H9 (cell line): ENCODE measurements at regions not wholly inside any gene's neighbourhood (a gene's known extent, or its start where the extent isn't known, plus 50 kb on each side); places are given as distances from the start of the nearest gene placed in this dataset.

Source experiments
- DNase-seq: peaks from one replicate; pipeline ENCODE4 v3.0.0-alpha.2; 2017
- H2AFZ ChIP-seq: one replicate; pipeline ENCODE4 v1.6.1; 2013; ENCODE audit warnings: mild to moderate bottlenecking, low read length, control low read depth, moderate library complexity
- H2AK5ac ChIP-seq: 2 replicates; pipeline ENCODE4 v1.6.1; 2013; ENCODE audit warnings: low read length, control low read depth, mixed read lengths; ENCODE audit not compliant: insufficient read length
- H2BK120ac ChIP-seq: one replicate; pipeline ENCODE4 v1.6.1; 2013; ENCODE audit warnings: low read depth, mild to moderate bottlenecking, low read length, control low read depth, inconsistent platforms; ENCODE audit not compliant: poor library complexity, severe bottlenecking
- H2BK12ac ChIP-seq: 2 replicates; pipeline ENCODE4 v1.6.1; 2013; ENCODE audit warnings: low read length, control low read depth, mixed read lengths, low read depth; ENCODE audit not compliant: insufficient read length
- H2BK15ac ChIP-seq: 2 replicates; pipeline ENCODE4 v1.6.1; 2013; ENCODE audit warnings: low read depth, low read length, control low read depth
- H2BK20ac ChIP-seq: one replicate; pipeline ENCODE4 v1.6.1; 2013; ENCODE audit warnings: low read depth, mild to moderate bottlenecking, low read length, control low read depth, inconsistent platforms; ENCODE audit not compliant: poor library complexity, severe bottlenecking
- H2BK5ac ChIP-seq: 2 replicates; pipeline ENCODE4 v1.6.1; 2013; ENCODE audit warnings: low read length, control low read depth, mixed read lengths; ENCODE audit not compliant: insufficient read length
- H3K14ac ChIP-seq: 2 replicates; pipeline ENCODE4 v1.6.1; 2013; ENCODE audit warnings: low read length, control low read depth; ENCODE audit not compliant: insufficient read depth
- H3K18ac ChIP-seq: 2 replicates; pipeline ENCODE4 v1.6.1; 2013; ENCODE audit warnings: low read depth, mild to moderate bottlenecking, mixed read lengths, low read length, control low read depth; ENCODE audit not compliant: insufficient read length
- H3K23ac ChIP-seq: 2 replicates; pipeline ENCODE4 v1.6.1; 2013; ENCODE audit warnings: low read length, control low read depth, mixed read lengths, low read depth; ENCODE audit not compliant: insufficient read length
- H3K23me2 ChIP-seq: 2 replicates; pipeline ENCODE4 v1.6.1; 2013; ENCODE audit warnings: low read depth, mild to moderate bottlenecking, mixed read lengths, low read length, control low read depth; ENCODE audit not compliant: insufficient read length, poor library complexity, severe bottlenecking
- H3K27ac ChIP-seq: 2 replicates; pipeline ENCODE4 v1.5.1; 2013; ENCODE audit warnings: low read length, control low read depth, mixed read lengths, low read depth; ENCODE audit not compliant: insufficient read length
- H3K27me3 ChIP-seq: 2 replicates; pipeline ENCODE4 v1.6.1; 2013; ENCODE audit warnings: low read length, control low read depth, inconsistent platforms; ENCODE audit not compliant: insufficient read depth
- H3K4ac ChIP-seq: 2 replicates; pipeline ENCODE4 v1.6.1; 2013; ENCODE audit warnings: low read depth, mild to moderate bottlenecking, control low read depth, inconsistent platforms, low read length, moderate library complexity
- H3K4me1 ChIP-seq: 2 replicates; pipeline ENCODE4 v1.6.1; 2013; ENCODE audit warnings: low read length, control low read depth, inconsistent platforms; ENCODE audit not compliant: insufficient read depth
- H3K4me2 ChIP-seq: 2 replicates; pipeline ENCODE4 v1.6.1; 2013; ENCODE audit warnings: low read length, control low read depth, mixed read lengths; ENCODE audit not compliant: insufficient read length, insufficient read depth
- H3K56ac ChIP-seq: 2 replicates; pipeline ENCODE4 v1.6.1; 2013; ENCODE audit warnings: low read depth, mild to moderate bottlenecking, mixed read lengths, low read length, control low read depth; ENCODE audit not compliant: insufficient read length
- H3K79me1 ChIP-seq: 2 replicates; pipeline ENCODE4 v1.6.1; 2013; ENCODE audit warnings: low read depth, mild to moderate bottlenecking, moderate library complexity, low read length, control low read depth, inconsistent platforms; ENCODE audit not compliant: insufficient read depth, poor library complexity, severe bottlenecking
- H3K79me2 ChIP-seq: 2 replicates; pipeline ENCODE4 v1.6.1; 2013; ENCODE audit warnings: low read length, control low read depth, inconsistent platforms; ENCODE audit not compliant: insufficient read depth
- H3K9ac ChIP-seq: 2 replicates; pipeline ENCODE4 v1.6.1; 2013; ENCODE audit warnings: low read length, control low read depth, mixed read lengths; ENCODE audit not compliant: insufficient read length; ENCODE audit errors: extremely low read depth
- H3K9me3 ChIP-seq: one replicate; pipeline ENCODE4 v1.6.1; 2013; ENCODE audit warnings: low read depth, low read length, inconsistent platforms; ENCODE audit not compliant: control insufficient read depth
- H3T11ph ChIP-seq: one replicate; pipeline ENCODE4 v1.6.1; 2013; ENCODE audit warnings: mild to moderate bottlenecking, low read length, control low read depth, inconsistent platforms
- H4K20me1 ChIP-seq: one replicate; pipeline ENCODE4 v1.6.1; 2013; ENCODE audit not compliant: control insufficient read depth, insufficient read length, insufficient read depth
- H4K5ac ChIP-seq: 2 replicates; pipeline ENCODE4 v1.6.1; 2013; ENCODE audit warnings: low read depth, mild to moderate bottlenecking, mixed read lengths, low read length, control low read depth; ENCODE audit not compliant: insufficient read length
- H4K8ac ChIP-seq: replicated peaks from 2 replicates; pipeline ENCODE4 v1.6.1; 2013; ENCODE audit warnings: low read length, control low read depth, mixed read lengths, low read depth; ENCODE audit not compliant: insufficient read length
- H4K91ac ChIP-seq: 2 replicates; pipeline ENCODE4 v1.6.1; 2013; ENCODE audit warnings: low read depth, mild to moderate bottlenecking, moderate library complexity, mixed read lengths, low read length, control low read depth; ENCODE audit not compliant: insufficient read length
- H3K27ac Mint-ChIP-seq, 3 experiments: 2 replicates in 2 of 3; 3 replicates in 1 of 3; pipeline ENCODE4 v1.8.0; 2020 to 2021; ENCODE audit warnings: mixed read lengths in 3 of 3, mild to moderate bottlenecking in 1 of 3, moderate library complexity in 1 of 3
- H3K27me3 Mint-ChIP-seq: 2 replicates; pipeline ENCODE4 v1.8.0; 2021; ENCODE audit warnings: low read depth, mild to moderate bottlenecking, moderate library complexity, mixed read lengths
- H3K36me3 Mint-ChIP-seq, 3 experiments: 2 replicates in 2 of 3; 3 replicates in 1 of 3; pipeline ENCODE4 v1.8.0; 2020 to 2021; ENCODE audit warnings: low read depth in 3 of 3, mixed read lengths in 3 of 3; ENCODE audit not compliant: insufficient read depth in 1 of 3
- H3K4me1 Mint-ChIP-seq, 2 experiments: 2 replicates each; pipeline ENCODE4 v1.8.0; 2020; ENCODE audit warnings: mixed read lengths in 2 of 2
- H3K4me3 Mint-ChIP-seq, 2 experiments: 2 replicates in 1 of 2; 3 replicates in 1 of 2; pipeline ENCODE4 v1.8.0; 2020 to 2021; ENCODE audit warnings: mild to moderate bottlenecking in 2 of 2, mixed read lengths in 2 of 2, moderate library complexity in 1 of 2
- H3K9me3 Mint-ChIP-seq, 2 experiments: 2 replicates in 1 of 2; 3 replicates in 1 of 2; pipeline ENCODE4 v1.8.0; 2020; ENCODE audit warnings: mild to moderate bottlenecking in 2 of 2, mixed read lengths in 2 of 2, moderate library complexity in 1 of 2
- CTCF ChIP-seq: fragments of 200-600 bp; sonication (generic); conservative IDR thresholded peaks from 3 replicates; pipeline ENCODE4 v1.8.0; 2021; ENCODE audit warnings: antibody characterized with exemption, mild to moderate bottlenecking
- WGBS: extraction: QIAGEN DNeasy Blood & Tissue Kit; methylation state at CpG from one replicate; pipeline ENCODE4 v1.1.7; 2013; ENCODE audit warnings: missing lambda C conversion rate, low lambda C conversion rate, mixed read lengths; ENCODE audit not compliant: insufficient read length; ENCODE audit errors: extremely low coverage; 5-methylcytosine and 5-hydroxymethylcytosine counted together

- Histone ChIP-seq H2BK15ac (no peak overlapping the region), H4K20me1 (no peaks in the 10 kb centered on the region), H3K79me2 (no peaks in the 10 kb centered on the region), H3K9ac (no peak overlapping the region), H3K14ac (no peak overlapping the region), H3K23me2 (no peaks in the 10 kb centered on the region), H2BK5ac (no peak overlapping the region), H3K4me1 (no peaks in the 10 kb centered on the region), H4K5ac (no peak overlapping the region), H3K56ac (no peak overlapping the region), H3K27me3 (no peaks in the 10 kb centered on the region), H2BK12ac (no peak overlapping the region), H2AK5ac (no peak overlapping the region), H3K9me3 (no peaks in the 10 kb centered on the region), H4K91ac (no peak overlapping the region), H2BK20ac (no peak overlapping the region), H3K18ac (no peak overlapping the region), H3T11ph (no peak overlapping the region), H3K4me2 (no peak overlapping the region), H3K27ac (no peak overlapping the region), H3K23ac (no peak overlapping the region), H2BK120ac (no peak overlapping the region), H4K8ac (no peak overlapping the region), H3K79me1 (no peaks in the 10 kb centered on the region), H3K4ac (no peak overlapping the region), H2AFZ (no peak overlapping the region)
- DNase-seq, result no peak
- H3K27ac Mint-ChIP-seq, result no peak overlapping the region; a peak in 1 of 7 replicates
- H3K4me3 Mint-ChIP-seq, result no peak overlapping the region
- H3K9me3 Mint-ChIP-seq, result no peaks in the 10 kb centered on the region
- TF ChIP-seq CTCF, result no peak
- no CpG with 5 or more reads among the region's 9 CpGs for WGBS
- H3K4me1 Mint-ChIP-seq, result peaks cover 10 to 15% of the 10 kb centered on the region in 2 experiments
- peaks cover 2% of the 10 kb centered on the region; the same call in 1 of the 2 replicates for H3K27me3 Mint-ChIP-seq
- no peaks in the 10 kb centered on the region for H3K36me3 Mint-ChIP-seq
Observed at GRCh38 chr3:11933529-11933928, 70.7 kb upstream of the SYN2 start.
